ENCODE measurements at regions not wholly inside any gene's neighbourhood (a gene's known extent, or its start where the extent isn't known, plus 50 kb on each side); places are given as distances from the start of the nearest gene placed in this dataset.
A peak's percentile ranks its signal among the peaks of the same experiment; 100 is the strongest.

DNA sequence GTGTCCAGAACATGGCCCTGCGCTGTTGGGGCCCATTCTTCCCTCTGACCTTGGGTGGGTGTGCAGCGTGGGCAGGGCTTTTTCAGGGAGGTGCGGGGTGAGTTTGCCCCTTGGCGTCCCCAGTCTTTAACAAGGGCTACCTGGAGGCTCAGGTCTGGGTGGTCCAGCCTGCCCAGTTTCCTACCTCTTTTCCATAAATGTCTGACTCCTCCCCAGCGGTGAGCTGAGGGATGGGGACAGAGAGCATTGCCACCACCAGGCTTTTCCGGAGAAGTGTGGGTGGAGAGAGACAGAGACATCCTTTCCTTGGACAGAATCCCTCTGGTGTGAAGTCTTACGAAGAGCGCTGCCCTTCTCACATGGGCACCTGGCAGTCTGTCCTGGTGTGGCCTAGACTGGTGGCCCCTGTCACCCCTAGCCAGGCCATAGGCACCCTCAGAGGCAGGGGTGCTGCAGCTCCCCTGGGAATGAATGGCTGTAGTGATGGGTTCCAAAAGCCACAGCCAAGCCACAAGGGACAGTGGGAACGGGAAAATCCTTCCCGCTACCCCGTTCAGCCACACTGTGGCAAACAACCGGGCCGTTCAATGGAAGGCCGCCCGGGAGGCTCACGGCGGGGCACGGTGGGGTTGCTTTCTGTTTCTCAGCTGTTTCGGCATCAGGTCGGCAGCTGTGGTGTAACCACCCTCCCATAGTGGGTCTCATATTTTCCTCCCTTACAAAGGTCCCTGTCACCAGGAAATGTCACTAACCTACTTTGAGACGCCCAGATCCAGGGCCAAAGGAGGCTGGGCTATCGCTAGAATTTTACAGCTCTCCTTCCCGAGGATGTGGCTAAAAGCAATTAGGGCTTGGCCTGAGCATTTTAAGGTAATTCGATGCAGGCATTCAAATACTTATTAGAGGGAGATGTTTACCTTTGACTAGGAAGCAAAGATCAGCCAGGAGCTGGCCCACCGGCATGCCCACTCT lies 61.9 kb upstream of the GSE1 start:
- no peaks in the 10 kb centered on the region for H3K79me2 ChIP-seq (ENCODE audit: control insufficient read depth, insufficient read depth, low read length)
- H4K20me1 ChIP-seq (ENCODE audit: control insufficient read depth, extremely low read depth, insufficient read depth, low read length) = no peaks in the 10 kb centered on the region
- no peak for FAIRE-seq
- no peak for DNase-seq (ENCODE audit: low read depth, low spot score)
- no peaks in the 10 kb centered on the region for H3K9me3 ChIP-seq (ENCODE audit: control insufficient read depth, low read depth, low read length)
- no peak overlapping the region for H3K4me2 ChIP-seq (ENCODE audit: control insufficient read depth, extremely low read depth, insufficient read depth, low read depth, low read length)
- H2AFZ ChIP-seq (ENCODE audit: control insufficient read depth, low read length) = no peak overlapping the region
- no peaks in the 10 kb centered on the region for H3K9me1 ChIP-seq (ENCODE audit: control insufficient read depth, extremely low read depth, insufficient read depth, low read length)
- no peaks in the 10 kb centered on the region for H3K36me3 ChIP-seq (ENCODE audit: control insufficient read depth in 2 of 2, extremely low read depth in 1 of 2, insufficient read depth in 2 of 2, low read length in 2 of 2)
- H3K4me3 ChIP-seq (ENCODE audit: control insufficient read depth in 2 of 3, extremely low read depth in 1 of 3, insufficient read depth in 2 of 3, low read depth in 1 of 3, low read length in 3 of 3) = no peak overlapping the region
- dilution Hi-C loops (cut with MboI; ENCODE audit: extremely low pct_ligation_motif_present, low sequenced_read_pairs) = no loop called here
- no peaks in the 10 kb centered on the region for H3K27me3 ChIP-seq (ENCODE audit: control insufficient read depth, extremely low read depth, insufficient read depth, low read length)
- H3K4me1 ChIP-seq (ENCODE audit: control insufficient read depth, extremely low read depth, insufficient read depth, low read length) = peaks cover 11% of the 10 kb centered on the region
- TF ChIP-seq, protein P1, sequence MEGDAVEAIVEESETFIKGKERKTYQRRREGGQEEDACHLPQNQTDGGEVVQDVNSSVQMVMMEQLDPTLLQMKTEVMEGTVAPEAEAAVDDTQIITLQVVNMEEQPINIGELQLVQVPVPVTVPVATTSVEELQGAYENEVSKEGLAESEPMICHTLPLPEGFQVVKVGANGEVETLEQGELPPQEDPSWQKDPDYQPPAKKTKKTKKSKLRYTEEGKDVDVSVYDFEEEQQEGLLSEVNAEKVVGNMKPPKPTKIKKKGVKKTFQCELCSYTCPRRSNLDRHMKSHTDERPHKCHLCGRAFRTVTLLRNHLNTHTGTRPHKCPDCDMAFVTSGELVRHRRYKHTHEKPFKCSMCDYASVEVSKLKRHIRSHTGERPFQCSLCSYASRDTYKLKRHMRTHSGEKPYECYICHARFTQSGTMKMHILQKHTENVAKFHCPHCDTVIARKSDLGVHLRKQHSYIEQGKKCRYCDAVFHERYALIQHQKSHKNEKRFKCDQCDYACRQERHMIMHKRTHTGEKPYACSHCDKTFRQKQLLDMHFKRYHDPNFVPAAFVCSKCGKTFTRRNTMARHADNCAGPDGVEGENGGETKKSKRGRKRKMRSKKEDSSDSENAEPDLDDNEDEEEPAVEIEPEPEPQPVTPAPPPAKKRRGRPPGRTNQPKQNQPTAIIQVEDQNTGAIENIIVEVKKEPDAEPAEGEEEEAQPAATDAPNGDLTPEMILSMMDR (optimal IDR thresholded peaks at IDR 0.05 in 1 of 3, IDR thresholded peaks at IDR 0.05 in 1 of 3, conservative IDR thresholded peaks at IDR 0.05 in 1 of 3; ENCODE audit: extremely low read depth in 1 of 3, insufficient read depth in 2 of 3, low read length in 3 of 3) = no peak
- TF ChIP-seq EZH2 (IDR thresholded peaks at IDR 0.05; ENCODE audit: low read length) = no peak
- H3K9ac ChIP-seq (ENCODE audit: control insufficient read depth, extremely low read depth, insufficient read depth, low read length) = no peak overlapping the region
- H3K27ac ChIP-seq (ENCODE audit: control insufficient read depth, insufficient read depth, low read length) = no peak overlapping the region

GRCh38 chr16:85552980-85553435 lies 60.1 kb upstream of the GSE1 start:
- peak overlapping the region; percentile 69 for H3K9ac ChIP-seq (ENCODE audit: control insufficient read depth, extremely low read depth, insufficient read depth, low read length)
- no peak for DNase-seq (ENCODE audit: low read depth, low spot score)
- peak overlapping the region; percentile 96 for H3K4me2 ChIP-seq (ENCODE audit: control insufficient read depth, extremely low read depth, insufficient read depth, low read depth, low read length)
- H3K79me2 ChIP-seq (ENCODE audit: control insufficient read depth, insufficient read depth, low read length) = no peaks in the 10 kb centered on the region
- H3K4me1 ChIP-seq (ENCODE audit: control insufficient read depth, extremely low read depth, insufficient read depth, low read length) = peaks cover 22% of the 10 kb centered on the region
- H2AFZ ChIP-seq (ENCODE audit: control insufficient read depth, low read length) = no peak overlapping the region
- H4K20me1 ChIP-seq (ENCODE audit: control insufficient read depth, extremely low read depth, insufficient read depth, low read length) = no peaks in the 10 kb centered on the region
- H3K9me3 ChIP-seq (ENCODE audit: control insufficient read depth, low read depth, low read length) = no peaks in the 10 kb centered on the region
- no peaks in the 10 kb centered on the region for H3K36me3 ChIP-seq (ENCODE audit: control insufficient read depth in 2 of 2, extremely low read depth in 1 of 2, insufficient read depth in 2 of 2, low read length in 2 of 2)
- FAIRE-seq = no peak
- no peaks in the 10 kb centered on the region for H3K9me1 ChIP-seq (ENCODE audit: control insufficient read depth, extremely low read depth, insufficient read depth, low read length)
- peak overlapping the region; percentile 60 to 72 (median 68) for H3K4me3 ChIP-seq (ENCODE audit: control insufficient read depth in 2 of 3, extremely low read depth in 1 of 3, insufficient read depth in 2 of 3, low read depth in 1 of 3, low read length in 3 of 3)
- H3K27ac ChIP-seq (ENCODE audit: control insufficient read depth, insufficient read depth, low read length) = no peak overlapping the region
- TF ChIP-seq EZH2 (IDR thresholded peaks at IDR 0.05; ENCODE audit: low read length) = no peak
- TF ChIP-seq, protein P1 (optimal IDR thresholded peaks at IDR 0.05 in 1 of 3, IDR thresholded peaks at IDR 0.05 in 1 of 3, conservative IDR thresholded peaks at IDR 0.05 in 1 of 3; ENCODE audit: extremely low read depth in 1 of 3, insufficient read depth in 2 of 3, low read length in 3 of 3) = no peak
- no peaks in the 10 kb centered on the region for H3K27me3 ChIP-seq (ENCODE audit: control insufficient read depth, extremely low read depth, insufficient read depth, low read length)
- dilution Hi-C loops (cut with MboI; ENCODE audit: extremely low pct_ligation_motif_present, low sequenced_read_pairs) = no loop called here
